GM19035 (cell line): ENCODE measurements at regions not wholly inside any gene's neighbourhood (a gene's known extent, or its start where the extent isn't known, plus 50 kb on each side); places are given as distances from the start of the nearest gene placed in this dataset.
"Not testable (repeated sequence)": the region's sequence is repeated elsewhere in the genome, so short reads cannot be mapped to it uniquely, and the experiment has no call there.

Experiments used
- ATAC-seq: cut with Tn5 transposase; IDR thresholded peaks from one replicate; pipeline ENCODE4 v1.9.1; 2021; ENCODE audit not compliant: unreplicated experiment

DNA sequence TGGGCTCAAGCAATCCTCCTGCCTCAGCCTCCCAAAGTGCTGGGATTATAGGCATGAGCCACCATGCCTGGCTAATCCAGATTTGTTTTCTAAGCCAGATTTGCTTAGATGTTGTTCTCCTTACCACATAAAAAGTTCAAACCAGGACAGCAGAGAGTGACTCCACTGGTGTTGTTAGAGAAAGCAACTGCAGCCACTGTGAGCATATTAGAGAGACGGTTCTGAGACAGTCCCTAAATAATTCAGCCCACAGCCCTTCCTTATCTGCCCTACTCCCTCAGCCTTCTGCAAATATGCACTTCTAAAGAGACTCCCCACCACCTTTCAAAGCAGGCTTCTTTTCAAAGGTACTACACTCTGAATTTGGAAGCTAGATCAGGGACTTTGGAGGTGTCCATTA is 96.1 kb downstream of the DRD1 start:
- ATAC-seq: no peak

- ATAC-seq: no peak
Observed at GRCh38 chr5:175347027-175347426, 97.0 kb downstream of the DRD1 start.

GRCh38 chr5:175344331-175345195 is 99.4 kb downstream of the DRD1 start:
- no peak for ATAC-seq

GRCh38 chr5:175343308-175343707 is 100.7 kb downstream of the DRD1 start:
- no peak for ATAC-seq

DNA sequence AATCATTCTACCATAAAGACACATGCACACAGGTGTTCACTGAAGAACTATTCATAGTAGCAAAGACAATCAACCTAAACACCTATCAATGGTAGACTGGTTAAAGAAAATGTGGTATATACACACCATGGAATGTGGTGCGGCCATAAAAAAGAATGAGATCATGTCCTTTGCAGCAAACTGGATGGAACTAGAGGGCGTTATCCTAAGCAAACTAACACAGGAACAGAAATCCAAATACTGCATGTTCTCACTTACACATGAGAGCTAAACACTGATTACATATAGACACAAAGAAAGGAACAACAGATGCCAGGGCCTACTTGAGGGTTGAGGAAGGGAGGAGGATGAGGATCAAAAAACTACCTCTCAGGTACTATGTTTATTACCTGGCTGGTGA is 103.8 kb downstream of the DRD1 start:
- ATAC-seq: no peak

GRCh38 chr5:175337680-175338079 is 106.3 kb downstream of the DRD1 start:
- ATAC-seq: no peak

- no peak for ATAC-seq
Observed at GRCh38 chr5:175336781-175337180, 107.2 kb downstream of the DRD1 start.

DNA sequence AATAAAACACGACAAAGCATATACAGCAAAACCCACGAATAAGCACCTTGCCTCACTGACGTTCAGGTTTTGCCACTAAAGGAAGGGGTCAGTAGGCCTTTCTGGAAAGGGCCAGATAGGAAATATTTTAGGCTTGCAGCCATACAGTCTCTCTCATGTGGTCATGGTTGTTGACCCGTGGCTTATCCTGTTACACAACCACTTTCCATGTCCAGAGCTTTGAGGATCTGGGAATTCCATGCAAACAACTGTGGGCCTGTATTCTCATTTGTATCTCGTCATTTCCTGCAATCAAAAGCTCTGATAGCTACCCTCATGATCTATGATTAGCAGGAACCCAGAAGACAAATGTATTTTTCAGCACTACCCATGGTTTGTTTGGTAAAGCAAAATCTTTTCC is 108.3 kb downstream of the DRD1 start:
- ATAC-seq: no peak

GRCh38 chr5:175331173-175332036 is 112.6 kb downstream of the DRD1 start:
- ATAC-seq: not testable (repeated sequence)

DNA sequence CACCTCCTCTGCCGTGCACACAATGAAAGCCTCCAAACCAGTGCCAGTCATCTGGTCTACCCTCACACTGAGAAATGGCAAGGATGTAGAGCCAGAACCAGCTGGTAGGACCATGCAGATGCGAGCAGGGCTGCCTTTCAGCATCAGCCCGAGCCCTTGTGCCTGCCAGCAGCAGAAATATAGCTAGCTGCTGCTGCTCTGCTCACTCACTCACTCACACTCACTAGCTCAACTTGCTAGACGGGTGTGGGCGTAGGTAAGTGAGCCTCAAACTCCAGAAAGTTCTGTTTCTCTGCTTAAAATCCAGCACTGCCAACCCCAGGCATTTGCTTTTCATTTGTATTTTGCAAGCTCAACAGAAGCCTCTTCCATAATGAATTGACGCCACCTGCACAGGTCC is 114.0 kb downstream of the DRD1 start:
- no peak for ATAC-seq

DNA sequence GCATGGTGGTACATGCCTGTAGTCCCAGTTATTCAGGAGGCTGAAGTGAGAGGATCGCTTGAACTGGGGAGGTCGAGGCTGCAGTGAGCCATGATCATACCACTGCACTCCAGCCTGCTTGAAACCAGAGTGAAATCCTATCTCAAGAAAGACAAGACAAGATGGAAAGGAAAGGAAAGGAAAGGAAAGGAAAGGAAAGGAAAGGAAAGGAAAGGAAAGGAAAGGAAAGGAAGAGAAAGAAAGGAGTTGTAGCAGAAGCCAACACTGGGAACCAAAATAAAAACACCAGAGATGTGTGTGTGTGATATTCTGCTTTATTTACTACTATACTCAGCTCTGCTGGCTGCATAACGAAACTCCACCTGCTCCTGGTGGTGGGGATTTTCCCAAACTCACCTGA is 115.3 kb downstream of the DRD1 start:
- no peak for ATAC-seq

- ATAC-seq: no peak
Observed at GRCh38 chr5:175328176-175328575, 115.8 kb downstream of the DRD1 start.

- no peak for ATAC-seq
Observed at GRCh38 chr5:175325681-175326080, 118.3 kb downstream of the DRD1 start.

- no peak for ATAC-seq
Observed at GRCh38 chr5:175321927-175322532, 122.0 kb downstream of the DRD1 start.

DNA sequence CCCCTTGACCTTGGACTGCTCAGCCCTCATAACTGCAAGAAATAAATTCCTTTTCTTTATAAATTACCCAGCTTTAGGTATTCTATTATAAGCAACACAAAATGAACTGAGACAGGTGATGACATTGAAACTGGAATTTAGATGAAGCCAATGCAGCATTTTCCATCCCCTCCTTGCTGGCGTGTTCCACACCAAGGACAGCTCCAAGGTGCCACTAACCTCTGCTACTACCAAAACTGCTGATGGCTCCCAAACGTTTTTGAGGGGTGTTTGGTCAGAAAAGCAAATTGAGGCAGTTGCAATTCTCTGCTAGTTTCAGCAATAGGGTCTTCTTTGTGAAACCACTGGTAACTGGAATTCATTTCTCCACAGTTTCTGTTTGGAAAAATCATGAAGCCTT is 124.8 kb downstream of the DRD1 start:
- ATAC-seq: no peak

GRCh38 chr5:175317872-175318271 is 126.1 kb downstream of the DRD1 start:
- no peak for ATAC-seq

- no peak for ATAC-seq
Observed at GRCh38 chr5:175309218-175309810, 134.7 kb downstream of the DRD1 start.

GRCh38 chr5:175308701-175309100 is 135.3 kb downstream of the DRD1 start:
- no peak for ATAC-seq

- no peak for ATAC-seq
Observed at GRCh38 chr5:175306381-175306780, 137.6 kb downstream of the DRD1 start.

- no peak for ATAC-seq
Observed at GRCh38 chr5:175305251-175305650, 138.7 kb downstream of the DRD1 start.

DNA sequence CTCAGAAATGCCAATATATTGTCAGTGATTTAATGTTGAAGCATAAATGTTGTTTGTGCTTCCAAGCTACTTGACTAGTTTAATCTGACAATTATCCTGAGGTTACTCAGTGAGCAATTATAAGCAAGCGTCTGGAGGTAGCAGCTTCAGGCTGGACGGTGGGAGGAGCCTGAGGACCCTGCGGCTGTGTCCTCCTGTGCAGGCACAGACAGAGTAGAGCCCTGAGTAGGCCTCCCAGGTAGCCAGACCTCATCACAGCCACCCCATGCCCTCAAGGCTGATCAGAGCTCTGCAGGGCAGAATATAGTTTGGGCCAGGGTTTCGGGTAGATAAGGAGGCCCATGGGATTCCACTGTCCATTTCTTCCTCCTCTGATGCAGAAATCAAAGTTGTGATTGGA is 153.6 kb downstream of the DRD1 start:
- no peak for ATAC-seq
